Gastrocnemius medialis (tissue), 4 donors: ENCODE measurements at regions not wholly inside any gene's neighbourhood (a gene's known extent, or its start where the extent isn't known, plus 50 kb on each side); places are given as distances from the start of the nearest gene placed in this dataset.

Source experiments
- CTCF ChIP-seq, 5 experiments: fragments of 450-650 bp in 3 of 5; fragments of 200-600 bp in 2 of 5; sonication (generic) in 2 of 5; IDR thresholded peaks in 4 of 5; conservative IDR thresholded peaks in 1 of 5; 1 replicate in 4 of 5; 2 replicates in 1 of 5; pipeline ENCODE4 v1.5.1; 2016 to 2019; ENCODE audit warnings: antibody characterized with exemption in 5 of 5, mild to moderate bottlenecking in 3 of 5, moderate library complexity in 3 of 5
- POLR2A ChIP-seq, 2 donors: fragments of 450-650 bp; IDR thresholded peaks; one replicate each; pipeline ENCODE4 v1.6.1; 2017; ENCODE audit warnings: antibody characterized with exemption in 2 of 2, mild to moderate bottlenecking in 2 of 2, moderate library complexity in 2 of 2

DNA sequence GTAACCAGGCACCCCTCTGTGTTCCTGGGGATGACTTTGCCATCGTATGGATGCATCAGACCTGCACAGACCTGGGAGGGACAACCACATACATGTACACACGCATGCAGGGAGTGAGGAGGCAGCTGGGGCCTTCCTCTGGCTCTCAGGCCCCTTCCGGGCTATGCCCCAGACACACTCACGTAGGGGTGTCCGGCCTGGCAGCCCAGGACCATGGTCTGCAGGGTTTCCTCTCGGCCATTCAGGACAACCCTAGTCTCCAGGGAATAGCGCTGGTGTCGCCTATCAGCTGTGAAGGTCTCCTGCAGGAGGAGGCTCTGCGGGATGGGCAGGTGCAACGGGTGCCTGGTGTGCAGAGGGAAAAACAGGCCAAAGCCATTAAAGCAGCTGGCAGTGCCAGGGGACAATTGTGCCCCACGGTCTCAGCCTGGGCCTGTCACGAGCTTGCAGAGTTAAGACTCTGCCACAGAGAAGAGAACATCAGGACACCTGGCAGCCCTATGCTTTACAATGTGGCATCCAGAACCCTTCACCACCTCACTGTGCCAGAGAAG lies 101.4 kb downstream of the RMI2 start:
- no peak for TF ChIP-seq CTCF (IDR thresholded peaks at IDR 0.05 in 4 of 5, conservative IDR thresholded peaks at IDR 0.05 in 1 of 5)
- no peak for TF ChIP-seq POLR2A (IDR thresholded peaks at IDR 0.05)
